ENCODE measurements at regions not wholly inside any gene's neighbourhood (a gene's known extent, or its start where the extent isn't known, plus 50 kb on each side); places are given as distances from the start of the nearest gene placed in this dataset.

- no peak for TF ChIP-seq CTCF (IDR thresholded peaks at IDR 0.05)
- peaks cover 0 to 70% (median 40%) of the 10 kb centered on the region in 9 donors for H3K4me1 ChIP-seq
- intact Hi-C loops (cut with DNase I), result no loop called here
- H3K27ac ChIP-seq, result peak overlapping the region in 3 of 10 donors; percentile 2 to 43 (median 5)
- WGBS, 2 donors, result 82 to 86% methylated on average over 3 of the region's 3 CpGs
- H3K36me3 ChIP-seq, result no peaks in the 10 kb centered on the region
- ATAC-seq (no peak), DNase-seq (no peak)
- H3K9me3 ChIP-seq, result no peaks in the 10 kb centered on the region
- no peaks in the 10 kb centered on the region for H3K27me3 ChIP-seq
- H3K4me3 ChIP-seq, result no peak overlapping the region
Observed at GRCh38 chr11:45090607-45091006, 55.8 kb upstream of the PRDM11 start.

GRCh38 chr11:45091563-45092403 is 54.7 kb upstream of the PRDM11 start:
- peaks cover 0 to 62% (median 40%) of the 10 kb centered on the region in 9 donors for H3K4me1 ChIP-seq
- peak in 1 of 2 donors; percentile 33 for DNase-seq
- H3K4me3 ChIP-seq, result no peak overlapping the region

GRCh38 chr11:45092404-45092785 is 54.0 kb upstream of the PRDM11 start:
- ATAC-seq (no peak), DNase-seq (no peak)
- no peak for TF ChIP-seq CTCF (IDR thresholded peaks at IDR 0.05)
- H3K27me3 ChIP-seq, result no peaks in the 10 kb centered on the region
- peak overlapping the region in 3 of 10 donors; percentile 24 to 43 (median 28) for H3K27ac ChIP-seq
- intact Hi-C loops (cut with DNase I), result no loop called here
- H3K36me3 ChIP-seq, result no peaks in the 10 kb centered on the region
- 83 to 89% methylated on average over 5 of the region's 5 CpGs for WGBS, 2 donors
- no peak overlapping the region for H3K4me3 ChIP-seq
- H3K4me1 ChIP-seq, result peaks cover 0 to 56% (median 40%) of the 10 kb centered on the region in 9 donors
- no peaks in the 10 kb centered on the region for H3K9me3 ChIP-seq

More at GRCh38 chr11:45091563-45092403, 54.7 kb upstream of the PRDM11 start:
- intact Hi-C loops (cut with DNase I), result no loop called here
- H3K27ac ChIP-seq, result peak overlapping the region in 6 of 10 donors; percentile 9 to 62 (median 26)
- no peak for TF ChIP-seq CTCF (IDR thresholded peaks at IDR 0.05)
- no peaks in the 10 kb centered on the region for H3K27me3 ChIP-seq
- H3K9me3 ChIP-seq, result no peaks in the 10 kb centered on the region
- H3K36me3 ChIP-seq, result no peaks in the 10 kb centered on the region
- ATAC-seq, result peak in 3 of 8 donors; percentile 17 to 38 (median 19)
- 60% methylated on average over 11 of the region's 11 CpGs for whole genome bisulfite sequencing, 2 donors

GRCh38 chr11:45092901-45093760 is 53.3 kb upstream of the PRDM11 start:
- no peaks in the 10 kb centered on the region for H3K27me3 ChIP-seq
- no peak for TF ChIP-seq CTCF (IDR thresholded peaks at IDR 0.05)
- WGBS, 2 donors, result 80 to 82% methylated on average over 15 of the region's 15 CpGs
- H3K4me1 ChIP-seq, result peaks cover 0 to 49% (median 34%) of the 10 kb centered on the region in 9 donors
- no peaks in the 10 kb centered on the region for H3K9me3 ChIP-seq
- intact Hi-C loops (cut with DNase I), result no loop called here
- H3K27ac ChIP-seq, result peak overlapping the region in 1 of 10 donors; percentile 8
- ATAC-seq (no peak), DNase-seq (no peak)
- H3K4me3 ChIP-seq, result no peak overlapping the region
- no peaks in the 10 kb centered on the region for H3K36me3 ChIP-seq
